Nephron progenitor cell (in vitro differentiated cells): ENCODE measurements at regions not wholly inside any gene's neighbourhood (a gene's known extent, or its start where the extent isn't known, plus 50 kb on each side); places are given as distances from the start of the nearest gene placed in this dataset.

ENCODE experiments used
- DNase-seq: peaks from one replicate; pipeline ENCODE4 v3.0.0; 2021
- H3K27ac Mint-ChIP-seq: 2 replicates; pipeline ENCODE4 v1.8.0; 2021; ENCODE audit warnings: mild to moderate bottlenecking, moderate library complexity, mixed read lengths
- H3K27me3 Mint-ChIP-seq: 2 replicates; pipeline ENCODE4 v1.8.0; 2021; ENCODE audit warnings: mild to moderate bottlenecking, low read depth, mixed read lengths; ENCODE audit not compliant: poor library complexity
- H3K36me3 Mint-ChIP-seq: 2 replicates; pipeline ENCODE4 v1.8.0; 2021; ENCODE audit warnings: low read depth, mixed read lengths
- H3K4me1 Mint-ChIP-seq: 2 replicates; pipeline ENCODE4 v1.8.0; 2021; ENCODE audit warnings: mixed read lengths
- H3K4me3 Mint-ChIP-seq: 2 replicates; pipeline ENCODE4 v1.8.0; 2021; ENCODE audit warnings: mild to moderate bottlenecking, moderate library complexity, mixed read lengths
- H3K9me3 Mint-ChIP-seq: 2 replicates; pipeline ENCODE4 v1.8.0; 2021; ENCODE audit warnings: mild to moderate bottlenecking, moderate library complexity, mixed read lengths
- TF ChIP-seq, protein P1 (sequence below): fragments of 200-600 bp; sonication (generic); IDR thresholded peaks from 2 replicates; pipeline ENCODE4 v1.5.0; 2021; ENCODE audit warnings: antibody characterized with exemption

DNA sequence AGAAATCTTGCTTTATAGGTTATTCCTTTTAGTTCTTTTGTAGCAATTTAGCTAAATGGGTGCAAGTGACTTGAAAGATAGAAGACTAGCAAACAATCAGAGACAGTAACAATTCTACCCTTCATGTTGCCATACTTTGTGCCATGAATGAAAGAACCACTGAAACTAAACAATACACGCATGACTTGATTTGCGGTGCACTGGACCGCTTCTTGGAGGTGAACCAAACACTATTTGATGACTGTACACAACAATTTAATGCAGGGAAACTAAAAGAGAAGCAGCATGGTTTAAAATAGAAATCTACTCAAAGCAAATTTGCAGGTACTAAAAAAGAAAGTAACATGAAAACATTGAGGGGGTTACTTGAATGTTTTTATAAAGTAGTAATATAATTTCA, 331.0 kb upstream of the RARB start:
- H3K36me3 Mint-ChIP-seq: no peaks in the 10 kb centered on the region
- no peak overlapping the region for H3K27ac Mint-ChIP-seq
- H3K4me1 Mint-ChIP-seq: peaks cover 33% of the 10 kb centered on the region

DNA sequence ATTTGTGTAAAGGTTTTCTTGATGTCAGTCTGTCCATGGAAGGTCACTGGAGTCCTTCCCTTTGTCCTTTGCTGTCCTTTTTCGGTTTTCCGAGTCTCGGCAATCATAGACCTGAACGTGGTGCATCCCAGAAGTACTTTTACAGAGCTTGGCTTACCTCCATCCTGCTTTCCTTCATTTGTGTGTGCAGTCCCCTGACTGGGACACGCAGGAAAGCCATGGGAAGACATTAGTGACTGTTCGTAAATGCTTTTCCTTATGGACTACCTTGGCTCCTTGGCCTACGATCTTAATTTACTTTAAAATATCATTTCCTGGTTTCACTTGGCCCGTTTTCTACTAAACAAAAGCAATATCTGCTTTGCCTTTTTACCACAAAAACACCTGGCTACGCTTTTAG, 328.4 kb upstream of the RARB start:
- no peaks in the 10 kb centered on the region for H3K36me3 Mint-ChIP-seq
- H3K27ac Mint-ChIP-seq: no peak overlapping the region
- no peaks in the 10 kb centered on the region for H3K27me3 Mint-ChIP-seq
- H3K9me3 Mint-ChIP-seq: no peaks in the 10 kb centered on the region
- no peak overlapping the region for H3K4me3 Mint-ChIP-seq
- TF ChIP-seq, protein P1, sequence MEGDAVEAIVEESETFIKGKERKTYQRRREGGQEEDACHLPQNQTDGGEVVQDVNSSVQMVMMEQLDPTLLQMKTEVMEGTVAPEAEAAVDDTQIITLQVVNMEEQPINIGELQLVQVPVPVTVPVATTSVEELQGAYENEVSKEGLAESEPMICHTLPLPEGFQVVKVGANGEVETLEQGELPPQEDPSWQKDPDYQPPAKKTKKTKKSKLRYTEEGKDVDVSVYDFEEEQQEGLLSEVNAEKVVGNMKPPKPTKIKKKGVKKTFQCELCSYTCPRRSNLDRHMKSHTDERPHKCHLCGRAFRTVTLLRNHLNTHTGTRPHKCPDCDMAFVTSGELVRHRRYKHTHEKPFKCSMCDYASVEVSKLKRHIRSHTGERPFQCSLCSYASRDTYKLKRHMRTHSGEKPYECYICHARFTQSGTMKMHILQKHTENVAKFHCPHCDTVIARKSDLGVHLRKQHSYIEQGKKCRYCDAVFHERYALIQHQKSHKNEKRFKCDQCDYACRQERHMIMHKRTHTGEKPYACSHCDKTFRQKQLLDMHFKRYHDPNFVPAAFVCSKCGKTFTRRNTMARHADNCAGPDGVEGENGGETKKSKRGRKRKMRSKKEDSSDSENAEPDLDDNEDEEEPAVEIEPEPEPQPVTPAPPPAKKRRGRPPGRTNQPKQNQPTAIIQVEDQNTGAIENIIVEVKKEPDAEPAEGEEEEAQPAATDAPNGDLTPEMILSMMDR: no peak
- no peak for DNase-seq
- H3K4me1 Mint-ChIP-seq: peaks cover 24% of the 10 kb centered on the region

More for the DNA sequence above, 331.0 kb upstream of the RARB start:
- no peaks in the 10 kb centered on the region for H3K9me3 Mint-ChIP-seq
- DNase-seq: no peak
- H3K27me3 Mint-ChIP-seq: no peaks in the 10 kb centered on the region
- H3K4me3 Mint-ChIP-seq: no peak overlapping the region
- TF ChIP-seq, protein P1: no peak

DNA sequence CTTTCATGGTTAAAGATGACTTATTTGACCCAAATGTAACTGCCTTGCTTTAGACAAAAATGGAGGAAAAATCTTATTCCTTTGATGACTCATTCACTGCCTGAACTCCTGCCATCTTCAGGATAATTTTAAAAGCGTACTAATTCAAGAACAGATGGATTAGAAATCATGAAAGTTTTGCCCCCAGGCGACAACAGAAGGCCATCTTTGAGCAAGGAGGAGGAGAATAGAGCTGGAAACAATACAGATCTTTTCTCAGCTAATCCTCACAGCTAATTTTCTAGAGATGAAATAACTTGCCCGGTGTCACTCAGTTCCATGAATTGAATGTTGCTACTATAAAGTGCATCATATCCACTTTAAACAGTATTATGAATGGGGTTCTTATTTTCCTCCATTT, 324.7 kb upstream of the RARB start:
- H3K4me3 Mint-ChIP-seq: no peak overlapping the region
- no peaks in the 10 kb centered on the region for H3K27me3 Mint-ChIP-seq

GRCh38 chr3:25107918-25108617, 320.0 kb upstream of the RARB start:
- Mint-ChIP-seq H3K27me3 (peaks cover 6% of the 10 kb centered on the region), H3K4me1 (peaks cover 13% of the 10 kb centered on the region), H3K27ac (no peak overlapping the region), H3K9me3 (no peaks in the 10 kb centered on the region), H3K36me3 (no peaks in the 10 kb centered on the region), H3K4me3 (no peak overlapping the region)
- no peak for DNase-seq
- TF ChIP-seq, protein P1: no peak

More for the DNA sequence above, 324.7 kb upstream of the RARB start:
- TF ChIP-seq, protein P1: no peak
- Mint-ChIP-seq H3K9me3 (no peaks in the 10 kb centered on the region), H3K27ac (no peak overlapping the region), H3K36me3 (no peaks in the 10 kb centered on the region), H3K4me1 (peaks cover 4% of the 10 kb centered on the region)
- no peak for DNase-seq

DNA sequence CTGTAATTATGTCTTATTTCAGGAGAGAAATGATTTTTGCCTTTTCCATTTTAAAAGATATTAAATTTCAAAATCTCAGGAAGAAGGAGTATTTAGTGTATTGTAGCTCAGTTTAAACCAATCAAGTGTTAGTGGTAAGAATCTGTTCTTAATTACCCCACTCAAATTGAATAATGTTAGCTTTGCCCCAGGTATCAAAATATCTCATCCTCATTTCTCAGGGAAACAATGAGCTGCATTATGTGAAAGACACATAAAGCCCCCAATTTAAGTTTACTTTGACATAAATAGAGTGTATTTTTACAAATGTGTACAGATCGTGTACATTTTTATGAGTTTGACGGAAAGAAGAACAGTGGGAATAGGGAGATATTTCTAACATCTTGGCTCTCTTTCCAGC, 317.4 kb upstream of the RARB start:
- peaks cover 6% of the 10 kb centered on the region for H3K27me3 Mint-ChIP-seq
- no peak overlapping the region for H3K4me3 Mint-ChIP-seq
- no peak overlapping the region for H3K27ac Mint-ChIP-seq
- no peaks in the 10 kb centered on the region for H3K36me3 Mint-ChIP-seq
- TF ChIP-seq, protein P1: no peak
- DNase-seq: no peak
- H3K9me3 Mint-ChIP-seq: no peaks in the 10 kb centered on the region
- H3K4me1 Mint-ChIP-seq: peaks cover 13% of the 10 kb centered on the region

GRCh38 chr3:25113891-25114290, 314.2 kb upstream of the RARB start:
- H3K4me3 Mint-ChIP-seq: no peak overlapping the region
- H3K9me3 Mint-ChIP-seq: no peaks in the 10 kb centered on the region
- peaks cover 15% of the 10 kb centered on the region for H3K4me1 Mint-ChIP-seq
- no peak for DNase-seq
- no peak overlapping the region for H3K27ac Mint-ChIP-seq
- peaks cover 10% of the 10 kb centered on the region for H3K27me3 Mint-ChIP-seq
- TF ChIP-seq, protein P1: no peak
- H3K36me3 Mint-ChIP-seq: no peaks in the 10 kb centered on the region
